H1 (cell line): ENCODE measurements at regions not wholly inside any gene's neighbourhood (a gene's known extent, or its start where the extent isn't known, plus 50 kb on each side); places are given as distances from the start of the nearest gene placed in this dataset.
A peak's percentile ranks its signal among the peaks of the same experiment; 100 is the strongest.

Source experiments
- CTCF ChIA-PET: fragments of 300-600 bp; sonication (Branson Sonifier 250); formaldehyde crosslinking; loops from one replicate; lab custom pipeline; 2021; ENCODE audit not compliant: partially characterized antibody; lab: Charles Lee
- POLR2A ChIA-PET: fragments of 300-600 bp; sonication (Branson Sonifier 250); formaldehyde crosslinking; loops from one replicate; lab custom pipeline; 2021; ENCODE audit warnings: inconsistent platforms; ENCODE audit not compliant: partially characterized antibody; lab: Charles Lee
- DNase-seq, 2 experiments: peaks; one replicate each; pipeline versions ENCODE4 v3.0.0 to v3.0.0-alpha.2; 2010 to 2022; ENCODE audit warnings: low spot score in 2 of 2, low read depth in 1 of 2, mixed read lengths in 1 of 2
- FAIRE-seq: peaks from 2 replicates; lab custom pipeline; 2011; peaks lifted over from hg19 to GRCh38; lab: Jason Lieb, UNC
- H2AFZ ChIP-seq: 2 replicates; pipeline ENCODE4 v1.8.1; 2012; ENCODE audit warnings: low read length, inconsistent platforms
- H2AK5ac ChIP-seq: 2 replicates; pipeline ENCODE4 v1.6.1; 2013; ENCODE audit warnings: low read depth, low read length
- H2BK120ac ChIP-seq: replicated peaks from 2 replicates; pipeline ENCODE3; 2013; ENCODE audit warnings: low read depth, low read length, inconsistent platforms
- H2BK12ac ChIP-seq: 2 replicates; pipeline ENCODE4 v1.6.1; 2013; ENCODE audit warnings: low read depth, low read length
- H2BK15ac ChIP-seq: 2 replicates; pipeline ENCODE4 v1.6.1; 2013; ENCODE audit warnings: low read length
- H2BK20ac ChIP-seq: 2 replicates; pipeline ENCODE4 v1.6.1; 2013; ENCODE audit warnings: low read length
- H2BK5ac ChIP-seq: 2 replicates; pipeline ENCODE4 v1.6.1; 2013; ENCODE audit warnings: low read depth, low read length
- H3K14ac ChIP-seq: 2 replicates; pipeline ENCODE4 v1.6.1; 2013; ENCODE audit warnings: inconsistent platforms; ENCODE audit not compliant: insufficient read length
- H3K18ac ChIP-seq: 2 replicates; pipeline ENCODE4 v1.6.1; 2013; ENCODE audit warnings: low read length; ENCODE audit errors: extremely low read depth
- H3K23ac ChIP-seq: 2 replicates; pipeline ENCODE4 v1.6.1; 2013; ENCODE audit warnings: inconsistent platforms; ENCODE audit not compliant: insufficient read length
- H3K23me2 ChIP-seq: 2 replicates; pipeline ENCODE4 v1.6.1; 2013; ENCODE audit warnings: low read depth, low read length
- H3K27ac ChIP-seq: 2 replicates; pipeline ENCODE4 v1.6.1; 2011; ENCODE audit warnings: low read depth, low read length, inconsistent platforms
- H3K27me3 ChIP-seq, 4 experiments: replicated peaks in 1 of 4; 1 replicate in 1 of 4; 2 replicates in 3 of 4; pipeline versions ENCODE4 v1.6.1 to v1.8.1; 2011 to 2013; ENCODE audit warnings: low read length in 3 of 4, mild to moderate bottlenecking in 3 of 4, inconsistent platforms in 2 of 4, mixed read lengths in 2 of 4, moderate library complexity in 1 of 4; ENCODE audit not compliant: control insufficient read depth in 3 of 4, insufficient read depth in 3 of 4; ENCODE audit errors: extremely low read depth in 1 of 4
- H3K36me3 ChIP-seq, 4 experiments: 2 replicates each; pipeline versions ENCODE4 v1.6.1 to v1.8.1; 2011 to 2013; ENCODE audit warnings: mild to moderate bottlenecking in 4 of 4, low read length in 3 of 4, moderate library complexity in 2 of 4, control low read depth in 1 of 4, inconsistent platforms in 1 of 4; ENCODE audit not compliant: insufficient read depth in 4 of 4, control insufficient read depth in 2 of 4
- H3K4ac ChIP-seq: replicated peaks from 2 replicates; pipeline ENCODE3; 2013; ENCODE audit warnings: low read length, low read depth, mixed read lengths, inconsistent platforms; ENCODE audit not compliant: insufficient read length
- H3K4me1 ChIP-seq, 4 experiments: replicated peaks in 1 of 4; 1 replicate in 1 of 4; 2 replicates in 3 of 4; pipeline versions ENCODE4 v1.6.1 to v1.8.1; 2011 to 2013; ENCODE audit warnings: low read length in 3 of 4, inconsistent platforms in 2 of 4, mixed read lengths in 1 of 4; ENCODE audit not compliant: insufficient read depth in 4 of 4, control insufficient read depth in 3 of 4
- H3K4me2 ChIP-seq, 2 experiments: 2 replicates each; pipeline versions ENCODE4 v1.6.1 to v1.8.1; 2011 to 2013; ENCODE audit warnings: low read depth in 2 of 2, low read length in 2 of 2, control low read depth in 1 of 2, inconsistent platforms in 1 of 2, mild to moderate bottlenecking in 1 of 2; ENCODE audit not compliant: insufficient read depth in 1 of 2
- H3K4me3 ChIP-seq, 4 experiments: fragments of 200-600, 300-600 bp in 1 of 4; sonication (generic), shearing (Covaris generic), sonication (Bioruptor Twin) in 1 of 4; 2 replicates each; pipeline versions ENCODE4 v1.5.1 to v1.8.1; 2011 to 2016; ENCODE audit warnings: low read length in 4 of 4, low read depth in 3 of 4, control low read depth in 2 of 4, inconsistent platforms in 2 of 4, mild to moderate bottlenecking in 2 of 4, mixed read lengths in 1 of 4, moderate library complexity in 1 of 4; ENCODE audit not compliant: insufficient read depth in 2 of 4; ENCODE audit errors: extremely low read depth in 1 of 4
- H3K56ac ChIP-seq: replicated peaks from 2 replicates; pipeline ENCODE3; 2013; ENCODE audit warnings: low read depth, mild to moderate bottlenecking, mixed read lengths, low read length, inconsistent platforms; ENCODE audit not compliant: insufficient read length
- H3K79me1 ChIP-seq: 2 replicates; pipeline ENCODE4 v1.6.1; 2013; ENCODE audit warnings: low read depth, low read length, control low read depth
- H3K79me2 ChIP-seq, 2 experiments: 2 replicates each; pipeline versions ENCODE4 v1.6.1 to v1.8.1; 2012 to 2013; ENCODE audit warnings: low read length in 2 of 2, mild to moderate bottlenecking in 2 of 2, inconsistent platforms in 1 of 2; ENCODE audit not compliant: insufficient read depth in 2 of 2, control insufficient read depth in 1 of 2
- H3K9ac ChIP-seq, 4 experiments: replicated peaks in 1 of 4; 1 replicate in 1 of 4; 2 replicates in 3 of 4; pipeline versions ENCODE4 v1.6.1 to v1.8.1; 2011 to 2013; ENCODE audit warnings: low read depth in 3 of 4, low read length in 3 of 4, control low read depth in 2 of 4, mild to moderate bottlenecking in 2 of 4, moderate library complexity in 2 of 4, inconsistent platforms in 1 of 4; ENCODE audit errors: extremely low read depth in 1 of 4
- H3K9me3 ChIP-seq, 2 experiments: 2 replicates each; pipeline versions ENCODE4 v1.6.1 to v1.8.1; 2012 to 2013; ENCODE audit warnings: mild to moderate bottlenecking in 2 of 2, moderate library complexity in 2 of 2, control low read depth in 1 of 2, inconsistent platforms in 1 of 2, low read depth in 1 of 2, low read length in 1 of 2, mixed read lengths in 1 of 2; ENCODE audit not compliant: insufficient read depth in 2 of 2
- H4K20me1 ChIP-seq, 2 experiments: replicated peaks in 1 of 2; 2 replicates each; pipeline versions ENCODE3 to v1.8.1; 2011 to 2013; ENCODE audit warnings: inconsistent platforms in 2 of 2, low read length in 2 of 2, mild to moderate bottlenecking in 1 of 2; ENCODE audit not compliant: insufficient read depth in 2 of 2, control insufficient read depth in 1 of 2
- H4K5ac ChIP-seq: 2 replicates; pipeline ENCODE4 v1.6.1; 2013; ENCODE audit warnings: low read length, low read depth, mixed read lengths, inconsistent platforms; ENCODE audit not compliant: insufficient read length
- H4K8ac ChIP-seq: 2 replicates; pipeline ENCODE4 v1.8.0; 2013; ENCODE audit warnings: mild to moderate bottlenecking, moderate library complexity, low read length, inconsistent platforms; ENCODE audit not compliant: insufficient read depth; ENCODE audit errors: extremely low read depth
- H4K91ac ChIP-seq: replicated peaks from 2 replicates; pipeline ENCODE3; 2013; ENCODE audit warnings: low read length, mixed read lengths, inconsistent platforms; ENCODE audit not compliant: insufficient read length
- ASH2L ChIP-seq: fragments of 200-600, 300-600 bp; sonication (generic); IDR thresholded peaks from one replicate; pipeline ENCODE4 v1.7.1; 2017; ENCODE audit warnings: low read length
- EGR1 ChIP-seq: IDR thresholded peaks from 2 replicates; pipeline ENCODE4 v1.6.1; 2011; ENCODE audit warnings: low read depth, low read length, borderline replicate concordance
- EZH2 ChIP-seq: fragments of 200-600 bp; sonication (generic); IDR thresholded peaks from 2 replicates; pipeline ENCODE4 v1.7.1; 2012; ENCODE audit warnings: low read depth, mild to moderate bottlenecking, moderate library complexity, low read length, inconsistent platforms; ENCODE audit not compliant: severe bottlenecking
- HDAC2 ChIP-seq, 2 experiments: fragments of 300-600 bp in 1 of 2; sonication (generic) in 1 of 2; IDR thresholded peaks; 2 replicates each; pipeline ENCODE4 v1.6.1; 2011 to 2012; ENCODE audit warnings: low read depth in 2 of 2, low read length in 2 of 2, mild to moderate bottlenecking in 2 of 2, moderate library complexity in 2 of 2, borderline replicate concordance in 1 of 2, inconsistent platforms in 1 of 2
- JUN ChIP-seq: IDR thresholded peaks from 2 replicates; pipeline ENCODE4 v1.6.1; 2011; ENCODE audit warnings: low read depth, mild to moderate bottlenecking, improper control_type of control experiment, low read length
- KDM4A ChIP-seq: IDR thresholded peaks from one replicate; pipeline ENCODE4 v1.7.1; 2012; ENCODE audit warnings: low read depth, mild to moderate bottlenecking, moderate library complexity, low read length, inconsistent platforms; ENCODE audit not compliant: severe bottlenecking
- SP4 ChIP-seq: IDR thresholded peaks from 2 replicates; pipeline ENCODE4 v1.6.1; 2012; ENCODE audit warnings: low read length, inconsistent platforms
- TAF1 ChIP-seq: IDR thresholded peaks from 2 replicates; pipeline ENCODE4 v1.6.1; 2011; ENCODE audit warnings: mild to moderate bottlenecking, low read depth, low read length
- TAF7 ChIP-seq: optimal IDR thresholded peaks from 2 replicates; pipeline ENCODE3; 2011; ENCODE audit warnings: low read depth, mild to moderate bottlenecking, inconsistent platforms, low read length, moderate library complexity, borderline replicate concordance
- WGBS, 2 experiments: shearing (Covaris generic) in 1 of 2; methylation state at CpG; one replicate each; pipeline versions ENCODE4 v1.1.6 to v1.1.7; 2013 to 2015; ENCODE audit warnings: low lambda C conversion rate in 2 of 2, mixed read lengths in 2 of 2, inconsistent platforms in 1 of 2, low coverage in 1 of 2, missing lambda C conversion rate in 1 of 2; ENCODE audit not compliant: insufficient replicate concordance in 2 of 2, insufficient coverage in 1 of 2, insufficient read length in 1 of 2; ENCODE audit errors: extremely low coverage in 1 of 2, missing lambda C conversion rate in 1 of 2; 5-methylcytosine and 5-hydroxymethylcytosine counted together
- TF ChIP-seq, protein P1 (sequence below): IDR thresholded peaks from 2 replicates; pipeline ENCODE4 v1.6.1; 2011; ENCODE audit warnings: low read depth, mild to moderate bottlenecking, low read length; ENCODE audit not compliant: insufficient read depth

DNA sequence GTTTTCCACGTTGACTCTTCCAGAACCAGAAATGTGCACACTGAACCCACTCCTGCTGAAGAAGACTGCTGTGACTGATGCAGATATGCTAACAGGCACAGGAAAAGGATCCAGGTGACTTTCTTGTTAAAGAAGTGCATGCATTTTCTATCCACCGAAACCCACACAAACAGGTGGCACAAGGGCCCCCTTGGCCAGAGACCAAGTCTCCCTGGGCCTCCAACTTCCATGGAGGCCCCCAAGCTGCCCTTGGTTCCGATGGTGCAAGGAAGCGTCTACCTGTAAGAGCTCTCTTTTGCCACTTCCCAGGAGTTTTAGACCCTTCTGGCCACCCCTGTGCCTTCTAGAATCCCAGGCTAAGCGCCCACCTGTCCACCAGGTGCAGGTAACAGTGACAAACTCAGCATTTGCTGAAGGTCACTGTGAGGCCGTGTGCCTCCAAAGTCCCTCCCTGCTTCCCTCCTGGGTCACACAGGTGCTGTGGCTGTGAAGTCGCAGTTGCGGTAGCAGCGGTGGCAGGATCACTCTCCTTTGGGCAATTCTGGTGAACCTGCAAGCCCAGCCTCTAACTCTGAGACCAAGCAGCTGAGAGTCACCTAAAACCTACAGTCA is 134.8 kb downstream of the PXDC1 start:
- H4K8ac ChIP-seq = no peak overlapping the region
- peak overlapping the region; percentile 63 for H4K91ac ChIP-seq
- no peak overlapping the region for H3K27ac ChIP-seq
- H3K23me2 ChIP-seq = 0 out of 2 replicates have a peak, but pooled peaks cover 2% of the 10 kb centered on the region
- no peak overlapping the region for H2BK12ac ChIP-seq
- no peak overlapping the region for H2BK15ac ChIP-seq
- DNase-seq = peak in 1 of 2 experiments; percentile 36
- H3K36me3 ChIP-seq = no peaks in the 10 kb centered on the region
- WGBS, 2 experiments = 90% methylated on average over 9 of the region's 9 CpGs; no CpG with 5 or more reads in 1 of the 2 experiments
- H3K79me1 ChIP-seq = no peaks in the 10 kb centered on the region
- H3K79me2 ChIP-seq = no peaks in the 10 kb centered on the region
- no peak overlapping the region for H3K4ac ChIP-seq
- H2AFZ ChIP-seq = no peak overlapping the region
- no peaks in the 10 kb centered on the region; a peak in 2 of 7 replicates for H3K27me3 ChIP-seq
- H3K9me3 ChIP-seq = no peaks in the 10 kb centered on the region
- H2BK20ac ChIP-seq = no peak overlapping the region
- POLR2A ChIA-PET = no interaction called here
- no peak overlapping the region for H2BK5ac ChIP-seq
- H4K20me1 ChIP-seq = peaks cover 0 to 2% of the 10 kb centered on the region in 2 experiments
- no peak overlapping the region for H2AK5ac ChIP-seq
- no peak overlapping the region for H3K4me3 ChIP-seq
- no peak overlapping the region for H3K9ac ChIP-seq
- H2BK120ac ChIP-seq = no peak overlapping the region
- no peak for FAIRE-seq
- H3K18ac ChIP-seq = no peak overlapping the region
- no peak overlapping the region for H3K4me2 ChIP-seq
- no peak overlapping the region for H3K14ac ChIP-seq
- no peak overlapping the region for H3K23ac ChIP-seq
- H3K4me1 ChIP-seq = no peaks in the 10 kb centered on the region
- no peak overlapping the region for H4K5ac ChIP-seq
- CTCF ChIA-PET = no interaction called here
- no peak overlapping the region for H3K56ac ChIP-seq
- TF ChIP-seq EGR1 = no peak
- TF ChIP-seq EZH2 = no peak
- no peak for TF ChIP-seq JUN
- TF ChIP-seq SP4 = no peak
- TF ChIP-seq TAF1 = no peak
- no peak for TF ChIP-seq ASH2L
- TF ChIP-seq KDM4A = no peak
- TF ChIP-seq, protein P1, sequence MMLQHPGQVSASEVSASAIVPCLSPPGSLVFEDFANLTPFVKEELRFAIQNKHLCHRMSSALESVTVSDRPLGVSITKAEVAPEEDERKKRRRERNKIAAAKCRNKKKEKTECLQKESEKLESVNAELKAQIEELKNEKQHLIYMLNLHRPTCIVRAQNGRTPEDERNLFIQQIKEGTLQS = no peak
- no peak for TF ChIP-seq HDAC2 (IDR thresholded peaks at IDR 0.05; ENCODE audit: borderline replicate concordance in 1 of 2, low read depth in 2 of 2, low read length in 2 of 2)
- TF ChIP-seq TAF7 = no peak
